Endothelial cell of umbilical vein (primary cell): ENCODE measurements at regions not wholly inside any gene's neighbourhood (a gene's known extent, or its start where the extent isn't known, plus 50 kb on each side); places are given as distances from the start of the nearest gene placed in this dataset.

Experiments used
- BruUV-seq: library from RNA; stranded (reverse); fragments of 400-500 nt; replicated peaks from 2 replicates; lab custom pipeline; 2021; lab: Mats Ljungman, UMichigan
- CTCF ChIA-PET: fragments of 300-600, 350-600 bp; sonication (Branson Sonifier 250); formaldehyde crosslinking; loops from one replicate; lab custom pipeline; 2021; ENCODE audit warnings: antibody characterized with exemption, inconsistent platforms; lab: Charles Lee
- POLR2A ChIA-PET: fragments of 300-600, 350-600 bp; sonication (Branson Sonifier 250); formaldehyde crosslinking; loops from one replicate; lab custom pipeline; 2021; ENCODE audit warnings: antibody characterized with exemption, inconsistent platforms; lab: Charles Lee
- DNase-seq: peaks from one replicate; pipeline ENCODE4 v3.0.0-alpha.2; 2011; ENCODE audit warnings: low read depth, low spot score
- FAIRE-seq: peaks from 2 replicates; lab custom pipeline; 2011; peaks lifted over from hg19 to GRCh38; lab: Jason Lieb, UNC
- H2AFZ ChIP-seq: 2 replicates; pipeline ENCODE4 v1.6.0; 2012; ENCODE audit warnings: low read depth, low read length, control low read depth, inconsistent platforms
- H3K27ac ChIP-seq: 2 replicates; pipeline ENCODE4 v1.5.1; 2011; ENCODE audit warnings: low read depth, mild to moderate bottlenecking, control low read depth, low read length, moderate library complexity; ENCODE audit not compliant: insufficient read depth
- H3K27me3 ChIP-seq, 2 experiments: 2 replicates each; pipeline versions ENCODE4 v1.6.0 to v1.6.1; 2011; ENCODE audit warnings: low read length in 2 of 2, mixed read lengths in 1 of 2; ENCODE audit not compliant: control insufficient read depth in 2 of 2, insufficient read depth in 2 of 2
- H3K36me3 ChIP-seq, 2 experiments: 2 replicates in 1 of 2; 3 replicates in 1 of 2; pipeline ENCODE4 v1.5.1; 2011; ENCODE audit warnings: low read length in 2 of 2, mild to moderate bottlenecking in 1 of 2, moderate library complexity in 1 of 2; ENCODE audit not compliant: control insufficient read depth in 2 of 2, insufficient read depth in 2 of 2; ENCODE audit errors: extremely low read depth in 1 of 2
- H3K4me1 ChIP-seq: 3 replicates; pipeline ENCODE4 v1.5.1; 2011; ENCODE audit warnings: mild to moderate bottlenecking, low read length; ENCODE audit not compliant: control insufficient read depth, insufficient read depth; ENCODE audit errors: extremely low read depth
- H3K4me2 ChIP-seq: 2 replicates; pipeline ENCODE4 v1.6.1; 2011; ENCODE audit warnings: low read length, control low read depth, mixed read lengths; ENCODE audit not compliant: insufficient read depth
- H3K4me3 ChIP-seq, 3 experiments: fragments of 200-600 bp in 1 of 3; sonication (generic), shearing (Covaris generic) in 1 of 3; replicated peaks in 1 of 3; 2 replicates each; pipeline ENCODE4 v1.5.1; 2011 to 2016; ENCODE audit warnings: control low read depth in 3 of 3, low read length in 3 of 3, mild to moderate bottlenecking in 2 of 3, inconsistent platforms in 1 of 3, low read depth in 1 of 3, moderate library complexity in 1 of 3; ENCODE audit not compliant: insufficient read depth in 1 of 3
- H3K79me2 ChIP-seq: 2 replicates; pipeline ENCODE4 v1.6.0; 2012; ENCODE audit warnings: low read length, inconsistent platforms; ENCODE audit not compliant: control insufficient read depth, insufficient read depth
- H3K9ac ChIP-seq: replicated peaks from 2 replicates; pipeline ENCODE3; 2011; ENCODE audit warnings: low read length, control low read depth; ENCODE audit not compliant: insufficient read depth; ENCODE audit errors: extremely low read depth
- H3K9me1 ChIP-seq: replicated peaks from 3 replicates; pipeline ENCODE4 v1.6.0; 2011; ENCODE audit warnings: mild to moderate bottlenecking, low read length; ENCODE audit not compliant: control insufficient read depth, insufficient read depth; ENCODE audit errors: extremely low read depth
- H3K9me3 ChIP-seq: replicated peaks from 2 replicates; pipeline ENCODE4 v1.5.1; 2012; ENCODE audit warnings: low read length, inconsistent platforms; ENCODE audit not compliant: control insufficient read depth, insufficient read depth
- H4K20me1 ChIP-seq: replicated peaks from 2 replicates; pipeline ENCODE3; 2011; ENCODE audit warnings: mild to moderate bottlenecking, low read length; ENCODE audit not compliant: control insufficient read depth, insufficient read depth; ENCODE audit errors: extremely low read depth
- EZH2 ChIP-seq: IDR thresholded peaks from 2 replicates; pipeline ENCODE4 v1.6.1; 2012; ENCODE audit warnings: borderline replicate concordance, low read depth, mild to moderate bottlenecking, moderate library complexity, low read length, inconsistent platforms; ENCODE audit not compliant: severe bottlenecking
- FOS ChIP-seq: IDR thresholded peaks from 2 replicates; pipeline ENCODE4 v1.6.1; 2011; ENCODE audit warnings: mild to moderate bottlenecking, low read length, moderate library complexity, borderline replicate concordance; ENCODE audit not compliant: insufficient read depth
- GATA2 ChIP-seq: IDR thresholded peaks from 2 replicates; pipeline ENCODE4 v1.7.0; 2011; ENCODE audit warnings: low read depth, mild to moderate bottlenecking, moderate library complexity, mixed read lengths, low read length; ENCODE audit not compliant: insufficient read length, insufficient read depth
- JUN ChIP-seq: IDR thresholded peaks from 2 replicates; pipeline ENCODE4 v1.6.1; 2011; ENCODE audit warnings: borderline replicate concordance, low read depth; ENCODE audit not compliant: insufficient read length, insufficient read depth
- MAX ChIP-seq: IDR thresholded peaks from 2 replicates; pipeline ENCODE4 v1.6.1; 2011; ENCODE audit not compliant: insufficient read depth, insufficient read length
- MYC ChIP-seq: IDR thresholded peaks from one replicate; pipeline ENCODE4 v1.6.1; 2011; ENCODE audit warnings: mild to moderate bottlenecking, low read depth, low read length
- POLR2A ChIP-seq: IDR thresholded peaks from 2 replicates; pipeline ENCODE4 v1.6.1; 2012; ENCODE audit warnings: low read depth, mild to moderate bottlenecking, control low read depth, low read length
- POLR2AphosphoS5 ChIP-seq: IDR thresholded peaks from 2 replicates; pipeline ENCODE4 v1.6.1; 2012; ENCODE audit warnings: low read depth, mild to moderate bottlenecking, control low read depth, low read length, moderate library complexity; ENCODE audit not compliant: insufficient read depth
- dilution Hi-C: fragments of 300-500 bp; cut with MboI; formaldehyde crosslinking; loops from one replicate; pipeline ENCODE4 v1.15.0; 2019; ENCODE audit warnings: low sequenced_read_pairs; ENCODE audit not compliant: extremely low pct_ligation_motif_present
- intact Hi-C: fragments of 100-400 bp; cut with micrococcal nuclease; formaldehyde crosslinking; loops from one replicate; pipeline ENCODE4 v1.10.0; 2022
- TF ChIP-seq, protein P1 (sequence below), 2 donors: IDR thresholded peaks; 1 replicate in 1 of 2; 2 replicates in 1 of 2; pipeline ENCODE4 v1.5.1; 2011; ENCODE audit warnings: low read length in 2 of 2, mild to moderate bottlenecking in 2 of 2, moderate library complexity in 2 of 2, control low read depth in 1 of 2, inconsistent platforms in 1 of 2, low read depth in 1 of 2; ENCODE audit not compliant: insufficient read depth in 1 of 2; ENCODE audit errors: extremely low read depth in 1 of 2

DNA sequence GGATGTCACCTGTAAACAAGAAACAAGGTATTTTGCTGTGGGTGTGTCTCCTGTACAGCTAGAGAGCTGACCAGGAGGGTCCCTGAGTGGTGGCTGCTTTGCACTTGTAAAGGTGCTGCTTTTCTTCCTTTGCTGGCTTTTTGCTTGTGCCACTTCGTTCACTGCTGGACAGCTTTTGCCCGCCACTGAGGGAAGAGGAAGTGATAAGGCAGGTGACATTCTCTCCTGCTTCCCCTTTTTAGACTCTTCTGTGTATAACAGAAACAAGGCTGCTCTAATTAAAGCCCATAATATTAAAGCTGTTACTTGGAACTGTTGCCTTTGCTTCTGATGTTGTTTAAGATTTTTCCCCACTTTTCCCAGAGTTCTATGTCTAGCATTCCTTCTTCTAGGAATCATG is 218.6 kb upstream of the TSPY4 start:
- Histone ChIP-seq H3K9ac (no peak overlapping the region), H3K27me3 (no peaks in the 10 kb centered on the region), H3K9me1 (no peaks in the 10 kb centered on the region), H4K20me1 (no peaks in the 10 kb centered on the region), H3K79me2 (no peaks in the 10 kb centered on the region), H2AFZ (no peak overlapping the region), H3K9me3 (no peaks in the 10 kb centered on the region), H3K36me3 (no peaks in the 10 kb centered on the region), H3K4me3 (no peak overlapping the region), H3K27ac (no peak overlapping the region), H3K4me2 (no peak overlapping the region), H3K4me1 (no peaks in the 10 kb centered on the region)
- no peak for DNase-seq
- dilution Hi-C loops (no loop called here), intact Hi-C loops (no loop called here)
- no peak for FAIRE-seq
- CTCF ChIA-PET, result no interaction called here
- POLR2A ChIA-PET, result no interaction called here
- BruUV-seq, result no TSS peak
- TF ChIP-seq POLR2A (no peak), FOS (no peak), POLR2AphosphoS5 (no peak), MYC (no peak), GATA2 (no peak), EZH2 (no peak), JUN (no peak), MAX (no peak)
- TF ChIP-seq, protein P1, sequence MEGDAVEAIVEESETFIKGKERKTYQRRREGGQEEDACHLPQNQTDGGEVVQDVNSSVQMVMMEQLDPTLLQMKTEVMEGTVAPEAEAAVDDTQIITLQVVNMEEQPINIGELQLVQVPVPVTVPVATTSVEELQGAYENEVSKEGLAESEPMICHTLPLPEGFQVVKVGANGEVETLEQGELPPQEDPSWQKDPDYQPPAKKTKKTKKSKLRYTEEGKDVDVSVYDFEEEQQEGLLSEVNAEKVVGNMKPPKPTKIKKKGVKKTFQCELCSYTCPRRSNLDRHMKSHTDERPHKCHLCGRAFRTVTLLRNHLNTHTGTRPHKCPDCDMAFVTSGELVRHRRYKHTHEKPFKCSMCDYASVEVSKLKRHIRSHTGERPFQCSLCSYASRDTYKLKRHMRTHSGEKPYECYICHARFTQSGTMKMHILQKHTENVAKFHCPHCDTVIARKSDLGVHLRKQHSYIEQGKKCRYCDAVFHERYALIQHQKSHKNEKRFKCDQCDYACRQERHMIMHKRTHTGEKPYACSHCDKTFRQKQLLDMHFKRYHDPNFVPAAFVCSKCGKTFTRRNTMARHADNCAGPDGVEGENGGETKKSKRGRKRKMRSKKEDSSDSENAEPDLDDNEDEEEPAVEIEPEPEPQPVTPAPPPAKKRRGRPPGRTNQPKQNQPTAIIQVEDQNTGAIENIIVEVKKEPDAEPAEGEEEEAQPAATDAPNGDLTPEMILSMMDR (IDR thresholded peaks at IDR 0.05; ENCODE audit: extremely low read depth in 1 of 2, insufficient read depth in 1 of 2, low read depth in 1 of 2, low read length in 2 of 2), result no peak
